GM10248 (cell line): ENCODE measurements at regions not wholly inside any gene's neighbourhood (a gene's known extent, or its start where the extent isn't known, plus 50 kb on each side); places are given as distances from the start of the nearest gene placed in this dataset.

Experiments used
- CTCF ChIA-PET: fragments of 300-600 bp; sonication (Branson Sonifier 250); formaldehyde crosslinking; extraction: SDS; loops from one replicate; lab custom pipeline; 2021; ENCODE audit warnings: antibody characterized with exemption; lab: Yijun Ruan, JAX
- POLR2A ChIA-PET: fragments of 350-650 bp; sonication (Branson Sonifier 250); formaldehyde crosslinking; extraction: SDS; loops from one replicate; lab custom pipeline; 2020; ENCODE audit warnings: antibody characterized with exemption; lab: Yijun Ruan, JAX
- DNase-seq: peaks from one replicate; pipeline ENCODE4 v3.0.0; 2012; ENCODE audit errors: extremely low spot score
- TF ChIP-seq, protein P1 (sequence below): IDR thresholded peaks from 2 replicates; pipeline ENCODE4 v1.5.1; 2012; ENCODE audit warnings: mild to moderate bottlenecking, low read depth; ENCODE audit errors: extremely low read depth, missing control alignments, control extremely low read depth

GRCh38 chr9:75826314-75826713 is 64.2 kb upstream of the PCSK5 start:
- CTCF ChIA-PET, result no interaction called here
- no peak for DNase-seq
- POLR2A ChIA-PET, result no interaction called here
- TF ChIP-seq, protein P1, sequence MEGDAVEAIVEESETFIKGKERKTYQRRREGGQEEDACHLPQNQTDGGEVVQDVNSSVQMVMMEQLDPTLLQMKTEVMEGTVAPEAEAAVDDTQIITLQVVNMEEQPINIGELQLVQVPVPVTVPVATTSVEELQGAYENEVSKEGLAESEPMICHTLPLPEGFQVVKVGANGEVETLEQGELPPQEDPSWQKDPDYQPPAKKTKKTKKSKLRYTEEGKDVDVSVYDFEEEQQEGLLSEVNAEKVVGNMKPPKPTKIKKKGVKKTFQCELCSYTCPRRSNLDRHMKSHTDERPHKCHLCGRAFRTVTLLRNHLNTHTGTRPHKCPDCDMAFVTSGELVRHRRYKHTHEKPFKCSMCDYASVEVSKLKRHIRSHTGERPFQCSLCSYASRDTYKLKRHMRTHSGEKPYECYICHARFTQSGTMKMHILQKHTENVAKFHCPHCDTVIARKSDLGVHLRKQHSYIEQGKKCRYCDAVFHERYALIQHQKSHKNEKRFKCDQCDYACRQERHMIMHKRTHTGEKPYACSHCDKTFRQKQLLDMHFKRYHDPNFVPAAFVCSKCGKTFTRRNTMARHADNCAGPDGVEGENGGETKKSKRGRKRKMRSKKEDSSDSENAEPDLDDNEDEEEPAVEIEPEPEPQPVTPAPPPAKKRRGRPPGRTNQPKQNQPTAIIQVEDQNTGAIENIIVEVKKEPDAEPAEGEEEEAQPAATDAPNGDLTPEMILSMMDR, result no peak

- ChIA-PET CTCF (interaction anchor here (1.2 to 1.9 kb wide), 2 partner anchors 18 to 36 kb away, joined by 3 to 6 read pairs; no protein-coding TSS in a partner anchor), POLR2A (no interaction called here)
- no peak for DNase-seq
- TF ChIP-seq, protein P1, result no peak
Measured at GRCh38 chr9:75830303-75830702, 60.2 kb upstream of the PCSK5 start.

DNA sequence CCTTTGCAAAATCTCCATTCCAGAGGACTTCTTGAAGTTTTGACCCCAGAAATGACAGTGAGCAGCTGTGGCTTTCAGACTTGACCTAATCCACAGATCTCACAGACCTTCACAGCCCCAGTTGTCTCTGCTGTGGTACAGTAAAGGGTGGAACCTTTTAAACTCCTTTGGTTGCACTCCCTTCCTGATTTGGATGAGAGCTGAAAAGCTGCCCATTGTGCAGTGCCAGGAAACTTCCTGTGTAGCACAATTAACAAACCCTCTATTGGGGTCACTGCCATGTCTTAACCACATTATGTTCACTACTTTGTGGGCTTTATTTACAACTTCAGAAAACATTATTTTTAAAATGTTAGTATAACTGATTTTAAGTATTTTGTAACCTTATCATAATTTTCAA is 56.7 kb upstream of the PCSK5 start:
- TF ChIP-seq, protein P1, result no peak
- POLR2A ChIA-PET, result no interaction called here

DNA sequence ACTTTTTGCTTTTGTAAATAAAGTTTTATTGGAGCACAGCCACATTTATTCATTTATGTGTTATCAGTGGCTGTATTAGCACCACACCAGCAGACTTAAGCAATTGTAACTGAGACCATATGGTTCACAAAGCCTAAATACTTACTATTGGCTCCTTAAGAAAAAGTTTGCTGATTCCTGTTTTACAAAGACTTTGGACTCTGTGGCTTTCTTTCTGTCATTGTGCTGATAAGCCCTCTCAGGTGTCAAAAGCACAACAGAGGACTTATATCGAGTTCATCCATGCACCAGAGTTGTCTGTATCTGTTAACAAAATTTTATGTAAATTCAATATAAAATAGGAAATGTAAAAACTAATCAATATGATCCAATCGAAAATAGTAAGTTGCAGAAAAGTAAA is 55.6 kb upstream of the PCSK5 start:
- ChIA-PET CTCF (no interaction called here), POLR2A (no interaction called here)
- no peak for DNase-seq
- TF ChIP-seq, protein P1, result no peak

More for the DNA sequence above, 56.7 kb upstream of the PCSK5 start:
- no peak for DNase-seq
- CTCF ChIA-PET, result no interaction called here
